ENCODE measurements at regions not wholly inside any gene's neighbourhood (a gene's known extent, or its start where the extent isn't known, plus 50 kb on each side); places are given as distances from the start of the nearest gene placed in this dataset.

- H3K4me1 Mint-ChIP-seq (ENCODE audit: low read depth, unreplicated experiment) = no peaks in the 10 kb centered on the region
- DNase-seq = no peak
- BruUV-seq (replicated peaks) = no TSS peak
- intact Hi-C loops (cut with micrococcal nuclease; ENCODE audit: unreplicated experiment) = no loop called here
- H3K27me3 Mint-ChIP-seq (ENCODE audit: unreplicated experiment) = no peaks in the 10 kb centered on the region
- no peak for TF ChIP-seq CTCF (IDR thresholded peaks at IDR 0.05; ENCODE audit: unreplicated experiment)
- H3K4me3 Mint-ChIP-seq (ENCODE audit: low read depth, unreplicated experiment) = no peak overlapping the region
- no peaks in the 10 kb centered on the region for H3K36me3 Mint-ChIP-seq (ENCODE audit: insufficient read depth, unreplicated experiment)
- H3K9me3 Mint-ChIP-seq (ENCODE audit: low read depth, unreplicated experiment) = no peaks in the 10 kb centered on the region
- CTCF ChIA-PET = no interaction called here
- H3K27ac Mint-ChIP-seq (ENCODE audit: unreplicated experiment) = no peak overlapping the region
These were observed 266.1 kb upstream of the NRIP1 start for GRCh38 chr21:15330872-15331271.

- CTCF ChIA-PET = interaction anchor here (0.7 kb wide), 1 partner anchor 94 kb away, joined by 3 read pairs; no protein-coding TSS in a partner anchor
- H3K27me3 Mint-ChIP-seq (ENCODE audit: unreplicated experiment) = no peaks in the 10 kb centered on the region
- no peak overlapping the region for H3K4me3 Mint-ChIP-seq (ENCODE audit: low read depth, unreplicated experiment)
- DNase-seq = no peak
- H3K4me1 Mint-ChIP-seq (ENCODE audit: low read depth, unreplicated experiment) = no peaks in the 10 kb centered on the region
- no peaks in the 10 kb centered on the region for H3K9me3 Mint-ChIP-seq (ENCODE audit: low read depth, unreplicated experiment)
- no TSS peak for BruUV-seq (replicated peaks)
- no peak overlapping the region for H3K27ac Mint-ChIP-seq (ENCODE audit: unreplicated experiment)
- TF ChIP-seq CTCF (IDR thresholded peaks at IDR 0.05; ENCODE audit: unreplicated experiment) = no peak
- intact Hi-C loops (cut with micrococcal nuclease; ENCODE audit: unreplicated experiment) = no loop called here
- no peaks in the 10 kb centered on the region for H3K36me3 Mint-ChIP-seq (ENCODE audit: insufficient read depth, unreplicated experiment)
These were observed 267.8 kb upstream of the NRIP1 start for GRCh38 chr21:15332572-15332971.

- Mint-ChIP-seq H3K4me1 (ENCODE audit: low read depth, unreplicated experiment) (no peaks in the 10 kb centered on the region), H3K27me3 (ENCODE audit: unreplicated experiment) (no peaks in the 10 kb centered on the region), H3K36me3 (ENCODE audit: insufficient read depth, unreplicated experiment) (no peaks in the 10 kb centered on the region), H3K9me3 (ENCODE audit: low read depth, unreplicated experiment) (no peaks in the 10 kb centered on the region), H3K4me3 (ENCODE audit: low read depth, unreplicated experiment) (no peak overlapping the region), H3K27ac (ENCODE audit: unreplicated experiment) (no peak overlapping the region)
- no peak for TF ChIP-seq CTCF (IDR thresholded peaks at IDR 0.05; ENCODE audit: unreplicated experiment)
- CTCF ChIA-PET = no interaction called here
- no TSS peak for BruUV-seq (replicated peaks)
- intact Hi-C loops (cut with micrococcal nuclease; ENCODE audit: unreplicated experiment) = no loop called here
- DNase-seq = no peak
These were observed 268.4 kb upstream of the NRIP1 start for GRCh38 chr21:15333136-15333710.

- no TSS peak for BruUV-seq (replicated peaks)
- DNase-seq = no peak
- H3K4me3 Mint-ChIP-seq (ENCODE audit: low read depth, unreplicated experiment) = no peak overlapping the region
- H3K4me1 Mint-ChIP-seq (ENCODE audit: low read depth, unreplicated experiment) = no peaks in the 10 kb centered on the region
- intact Hi-C loops (cut with micrococcal nuclease; ENCODE audit: unreplicated experiment) = no loop called here
- no peaks in the 10 kb centered on the region for H3K27me3 Mint-ChIP-seq (ENCODE audit: unreplicated experiment)
- no peak overlapping the region for H3K27ac Mint-ChIP-seq (ENCODE audit: unreplicated experiment)
- H3K36me3 Mint-ChIP-seq (ENCODE audit: insufficient read depth, unreplicated experiment) = no peaks in the 10 kb centered on the region
- CTCF ChIA-PET = no interaction called here
- no peaks in the 10 kb centered on the region for H3K9me3 Mint-ChIP-seq (ENCODE audit: low read depth, unreplicated experiment)
- TF ChIP-seq CTCF (IDR thresholded peaks at IDR 0.05; ENCODE audit: unreplicated experiment) = no peak
These were observed 269.2 kb upstream of the NRIP1 start for GRCh38 chr21:15333951-15334350.

Data from Calu3 (cell line).